Activated naive CD8-positive, alpha-beta T cell (primary cell): ENCODE measurements at regions not wholly inside any gene's neighbourhood (a gene's known extent, or its start where the extent isn't known, plus 50 kb on each side); places are given as distances from the start of the nearest gene placed in this dataset.

Source experiments
- H3K27ac Mint-ChIP-seq: one replicate; pipeline ENCODE4 v1.8.0; 2021; ENCODE audit warnings: mixed read lengths
- H3K27me3 Mint-ChIP-seq: one replicate; pipeline ENCODE4 v1.8.0; 2021; ENCODE audit warnings: mixed read lengths
- H3K36me3 Mint-ChIP-seq: one replicate; pipeline ENCODE4 v1.8.0; 2021; ENCODE audit warnings: mixed read lengths
- H3K4me1 Mint-ChIP-seq: one replicate; pipeline ENCODE4 v1.8.0; 2021; ENCODE audit warnings: low read depth, mixed read lengths
- H3K4me3 Mint-ChIP-seq: one replicate; pipeline ENCODE4 v1.8.0; 2021; ENCODE audit warnings: mild to moderate bottlenecking, mixed read lengths
- H3K9me3 Mint-ChIP-seq: one replicate; pipeline ENCODE4 v1.8.0; 2021; ENCODE audit warnings: low read depth, mixed read lengths

DNA sequence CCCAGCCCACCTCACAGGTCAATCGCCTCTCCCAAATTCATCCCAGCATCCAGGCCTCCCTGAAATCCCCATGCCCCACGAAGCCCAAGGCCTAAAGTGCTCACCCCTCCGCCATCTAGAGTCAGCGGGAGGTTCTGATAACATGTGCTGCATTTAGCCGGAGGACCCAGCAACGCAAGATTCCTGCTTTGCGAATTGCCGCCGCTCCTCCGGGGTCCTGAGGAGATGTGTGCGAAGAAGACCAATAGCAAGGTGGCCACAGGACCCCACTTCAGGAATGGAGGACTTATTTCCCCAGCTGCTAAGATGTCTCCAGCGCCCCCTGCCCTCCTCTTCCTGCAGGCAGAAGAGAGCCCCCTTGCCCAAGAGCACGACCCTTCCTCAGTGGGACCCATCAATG, 120.8 kb upstream of the GLI2 start:
- Mint-ChIP-seq H3K27me3 (no peaks in the 10 kb centered on the region), H3K4me1 (no peaks in the 10 kb centered on the region), H3K27ac (no peak overlapping the region), H3K9me3 (no peaks in the 10 kb centered on the region), H3K36me3 (no peaks in the 10 kb centered on the region), H3K4me3 (no peak overlapping the region)

DNA sequence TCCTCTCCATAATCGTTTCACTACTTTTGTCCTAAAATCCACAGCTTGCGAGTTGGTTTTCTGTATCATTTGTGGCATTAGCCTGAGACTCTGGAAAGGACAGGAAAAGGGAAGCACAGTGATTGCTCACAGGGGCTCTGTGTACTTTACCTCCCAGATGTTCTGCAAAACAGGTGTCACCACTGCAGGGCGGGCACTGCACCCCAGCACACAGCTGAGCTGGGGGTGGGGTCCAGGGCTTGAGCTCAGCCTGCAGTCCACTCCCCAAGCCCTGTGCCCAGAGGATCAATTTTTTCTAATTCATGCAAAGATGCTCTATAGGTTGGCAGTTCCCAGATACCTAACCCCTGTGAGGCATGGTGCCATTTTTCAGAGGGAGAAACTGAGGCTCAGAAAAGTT, 119.4 kb upstream of the GLI2 start:
- no peaks in the 10 kb centered on the region for H3K9me3 Mint-ChIP-seq
- no peak overlapping the region for H3K4me3 Mint-ChIP-seq
- no peaks in the 10 kb centered on the region for H3K4me1 Mint-ChIP-seq
- no peak overlapping the region for H3K27ac Mint-ChIP-seq
- H3K36me3 Mint-ChIP-seq = no peaks in the 10 kb centered on the region
- H3K27me3 Mint-ChIP-seq = no peaks in the 10 kb centered on the region

DNA sequence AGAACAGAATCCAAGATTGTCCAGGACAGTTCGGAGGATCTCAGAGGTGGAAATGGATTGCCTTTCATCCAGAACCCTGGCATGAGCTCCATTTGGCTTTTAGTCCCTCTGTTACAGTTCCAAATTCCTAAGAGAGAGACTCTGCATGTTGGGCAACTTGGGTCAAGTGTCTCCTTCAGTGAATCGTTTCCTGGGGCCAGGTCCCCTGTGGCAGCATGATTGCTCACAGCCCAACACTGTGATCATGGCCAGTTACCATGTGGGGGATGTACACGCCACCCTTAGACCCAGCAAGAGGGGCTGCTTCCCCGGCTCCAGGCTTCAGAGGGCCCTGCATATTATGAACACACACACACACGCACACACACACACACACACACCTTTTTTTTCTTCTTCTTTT, 118.6 kb upstream of the GLI2 start:
- no peaks in the 10 kb centered on the region for H3K4me1 Mint-ChIP-seq
- no peaks in the 10 kb centered on the region for H3K27me3 Mint-ChIP-seq
- no peak overlapping the region for H3K4me3 Mint-ChIP-seq
- H3K9me3 Mint-ChIP-seq = no peaks in the 10 kb centered on the region
- no peak overlapping the region for H3K27ac Mint-ChIP-seq
- no peaks in the 10 kb centered on the region for H3K36me3 Mint-ChIP-seq

DNA sequence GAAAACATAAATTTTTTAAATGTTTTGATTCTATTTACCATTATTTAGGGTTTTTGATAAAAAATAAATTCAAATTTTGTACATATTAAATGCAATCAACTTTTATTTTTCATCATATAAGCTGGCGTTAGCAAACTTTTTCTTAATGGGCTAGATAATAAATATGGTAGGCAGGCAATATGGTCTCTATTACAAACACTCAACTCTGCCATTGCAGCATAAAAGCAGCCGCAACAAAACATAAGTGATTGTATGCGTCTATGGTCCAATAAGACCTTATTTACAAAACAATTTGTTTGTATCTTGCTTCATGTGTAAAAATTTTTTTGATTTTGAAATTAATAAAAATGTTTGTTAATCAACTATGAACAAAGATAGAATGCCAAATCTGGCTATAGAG, 116.8 kb upstream of the GLI2 start:
- no peaks in the 10 kb centered on the region for H3K27me3 Mint-ChIP-seq
- H3K4me1 Mint-ChIP-seq = no peaks in the 10 kb centered on the region
- H3K36me3 Mint-ChIP-seq = no peaks in the 10 kb centered on the region
- H3K9me3 Mint-ChIP-seq = no peaks in the 10 kb centered on the region
- no peak overlapping the region for H3K27ac Mint-ChIP-seq
- H3K4me3 Mint-ChIP-seq = no peak overlapping the region

DNA sequence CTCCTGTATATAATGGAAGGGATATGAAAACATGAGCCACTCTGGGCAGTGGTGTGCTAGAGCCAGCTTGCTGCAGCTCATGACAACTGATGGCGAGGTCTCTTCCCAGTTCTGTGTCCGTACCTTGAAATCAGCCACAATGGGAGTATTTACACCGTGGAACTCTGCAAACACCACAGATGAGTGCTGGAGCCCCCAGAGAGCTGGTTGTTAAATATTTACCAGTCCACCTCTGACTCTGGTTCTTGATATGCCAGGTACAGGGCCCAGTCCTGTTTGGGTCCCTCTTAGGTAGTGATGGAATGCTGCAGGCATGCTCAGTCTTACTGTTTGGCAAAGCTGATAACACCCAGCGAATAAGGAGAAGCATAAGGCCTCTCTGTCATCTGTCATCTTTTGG, 116.1 kb upstream of the GLI2 start:
- no peaks in the 10 kb centered on the region for H3K4me1 Mint-ChIP-seq
- H3K36me3 Mint-ChIP-seq = no peaks in the 10 kb centered on the region
- H3K27ac Mint-ChIP-seq = no peak overlapping the region
- no peaks in the 10 kb centered on the region for H3K9me3 Mint-ChIP-seq
- H3K4me3 Mint-ChIP-seq = no peak overlapping the region
- no peaks in the 10 kb centered on the region for H3K27me3 Mint-ChIP-seq

DNA sequence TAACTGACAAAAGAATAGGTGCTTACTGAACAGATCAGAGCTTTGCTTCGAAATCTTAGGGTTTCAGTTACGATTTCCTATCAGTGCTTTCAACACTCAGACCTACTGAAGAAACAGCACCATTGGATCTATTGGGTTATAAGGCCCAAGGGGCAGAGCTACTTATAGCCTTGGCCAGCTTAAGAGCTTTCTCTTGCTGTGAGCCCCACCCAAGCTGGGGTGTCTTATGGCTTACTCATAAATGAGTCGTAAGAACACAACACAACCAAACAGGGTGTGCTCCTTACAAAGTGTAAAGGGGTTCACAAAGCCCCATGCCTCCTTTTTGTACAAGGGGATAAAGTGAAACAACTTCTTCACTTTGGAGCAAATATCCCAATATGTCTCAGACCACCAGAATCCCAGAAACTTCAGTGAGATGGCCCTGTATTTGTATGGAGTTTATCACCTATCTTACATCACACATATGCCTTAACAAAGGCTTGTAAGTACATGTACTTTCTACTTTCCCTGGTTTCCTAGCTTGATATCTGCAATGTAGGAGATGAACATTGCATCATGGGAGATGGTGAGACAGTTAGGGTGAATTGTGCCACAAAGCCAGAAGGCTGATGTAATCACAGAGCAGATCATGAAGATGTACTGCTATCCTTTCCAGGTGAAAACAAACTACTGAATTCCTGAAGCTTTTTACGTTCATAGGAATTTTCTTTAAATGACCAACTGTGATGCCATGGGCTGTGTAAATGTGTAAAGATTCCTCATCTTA, 115.5 kb upstream of the GLI2 start:
- Mint-ChIP-seq H3K36me3 (no peaks in the 10 kb centered on the region), H3K27me3 (no peaks in the 10 kb centered on the region), H3K27ac (no peak overlapping the region), H3K9me3 (no peaks in the 10 kb centered on the region), H3K4me1 (no peaks in the 10 kb centered on the region), H3K4me3 (no peak overlapping the region)

DNA sequence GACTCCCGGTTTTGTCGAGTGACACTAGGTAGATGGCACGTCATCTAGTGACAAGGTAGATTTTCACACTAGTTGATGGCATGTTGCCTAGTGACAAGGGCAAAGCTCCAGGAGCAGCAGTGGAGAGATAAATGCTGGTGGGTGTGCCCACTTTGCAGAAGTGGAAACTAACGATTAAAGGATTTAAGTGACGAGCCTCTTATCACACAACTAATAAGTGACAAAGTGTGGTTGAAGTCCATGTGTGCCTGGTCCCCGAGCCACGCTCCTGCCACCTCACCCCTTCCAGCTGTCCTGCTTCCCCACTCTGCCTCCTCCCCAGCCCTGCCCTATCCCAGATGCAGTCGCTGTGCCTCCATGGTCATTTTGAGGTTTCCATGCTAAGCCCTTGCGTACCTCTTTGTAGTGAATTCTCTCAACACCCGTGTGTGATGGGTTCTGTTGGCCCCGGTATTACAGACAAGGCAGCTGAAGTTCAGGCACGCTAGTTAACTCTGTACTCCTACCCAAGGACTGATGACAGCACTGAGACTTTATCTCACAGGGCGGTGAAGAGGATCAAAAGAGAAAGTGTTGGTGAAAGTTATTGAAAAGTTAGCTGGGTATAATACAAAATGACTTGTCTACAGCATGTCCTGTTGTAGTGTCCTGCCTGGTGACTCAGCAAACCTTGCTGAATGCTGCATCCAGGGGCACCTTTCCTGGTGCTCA, 113.4 kb upstream of the GLI2 start:
- peaks cover 6% of the 10 kb centered on the region for H3K27me3 Mint-ChIP-seq
- no peaks in the 10 kb centered on the region for H3K9me3 Mint-ChIP-seq
- no peak overlapping the region for H3K4me3 Mint-ChIP-seq
- no peak overlapping the region for H3K27ac Mint-ChIP-seq
- H3K4me1 Mint-ChIP-seq = no peaks in the 10 kb centered on the region
- no peaks in the 10 kb centered on the region for H3K36me3 Mint-ChIP-seq

DNA sequence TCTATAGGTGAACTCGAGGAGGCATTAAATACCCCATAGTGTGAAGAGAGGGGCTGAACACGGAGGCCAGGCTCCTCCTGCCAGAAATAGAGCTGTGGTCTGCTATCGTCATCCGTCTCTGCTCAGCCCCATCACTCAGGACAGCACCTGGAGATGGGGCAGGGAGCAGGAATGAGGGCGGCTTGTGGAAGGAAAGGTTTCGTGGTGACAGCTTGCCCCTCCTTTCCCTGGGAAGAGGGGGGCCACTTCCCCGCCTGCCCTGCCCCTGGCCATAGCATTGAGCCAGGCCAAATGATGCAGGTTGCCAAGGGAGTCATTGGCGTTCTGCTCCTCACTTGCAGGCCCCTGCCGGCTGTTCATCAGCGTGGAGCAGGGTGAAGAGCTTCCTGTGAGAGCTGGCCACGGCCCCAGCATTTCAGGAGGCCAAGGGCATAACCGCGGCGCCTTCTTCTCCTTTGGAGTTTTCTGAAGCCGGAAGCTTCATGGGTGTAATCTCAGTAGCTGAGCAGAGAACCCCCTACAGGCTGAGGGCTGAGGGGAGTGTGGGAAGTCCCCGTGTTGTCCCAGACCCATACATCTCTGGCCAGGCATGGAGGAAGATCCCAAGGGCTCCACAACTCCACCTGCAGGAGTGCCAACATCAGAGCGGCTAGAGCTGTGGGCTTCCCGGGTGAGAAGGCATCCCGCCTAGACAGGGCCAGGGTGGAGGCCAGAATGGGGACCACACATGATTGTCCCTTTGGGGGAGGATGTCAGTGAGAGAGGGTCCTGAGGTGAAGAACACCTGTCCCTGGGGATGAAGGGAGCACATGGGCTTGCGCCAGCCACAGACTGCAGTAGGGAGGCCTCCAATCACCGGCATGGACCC, 112.5 kb upstream of the GLI2 start:
- Mint-ChIP-seq H3K4me3 (no peak overlapping the region), H3K36me3 (no peaks in the 10 kb centered on the region), H3K9me3 (no peaks in the 10 kb centered on the region), H3K4me1 (no peaks in the 10 kb centered on the region), H3K27me3 (peaks cover 6% of the 10 kb centered on the region), H3K27ac (no peak overlapping the region)

DNA sequence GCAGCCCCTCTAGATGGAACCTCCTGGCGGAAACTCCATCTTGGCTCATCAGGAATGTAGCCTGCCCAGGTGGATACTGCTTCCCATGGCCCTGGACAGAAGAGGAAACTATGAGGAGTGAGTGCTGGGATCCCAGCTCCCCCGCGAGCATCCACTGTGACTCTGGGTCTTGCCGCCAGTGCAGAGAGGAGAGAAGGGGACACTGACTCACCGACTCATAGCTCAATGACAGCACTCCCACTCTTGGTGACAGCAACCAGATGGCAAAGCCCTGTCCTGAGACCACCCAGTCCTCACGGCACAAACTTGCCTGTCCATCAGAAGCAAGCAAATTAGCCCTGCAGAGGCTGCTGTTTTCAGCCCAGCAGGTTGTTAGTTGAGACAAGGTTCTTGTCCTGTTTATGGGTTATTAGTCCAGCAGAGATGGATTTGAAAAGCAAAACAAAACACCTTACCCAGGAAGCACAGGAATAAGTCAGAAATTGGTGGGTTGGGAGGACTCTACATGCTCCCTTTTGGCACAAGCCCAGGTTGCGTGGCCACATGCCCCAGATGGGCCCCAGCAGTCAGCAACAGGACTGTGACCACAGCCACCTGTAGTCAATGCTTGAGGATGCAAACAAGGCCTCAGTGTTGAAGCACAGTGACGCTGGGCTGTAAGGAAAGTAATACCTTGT, 111.5 kb upstream of the GLI2 start:
- H3K4me1 Mint-ChIP-seq = no peaks in the 10 kb centered on the region
- no peaks in the 10 kb centered on the region for H3K36me3 Mint-ChIP-seq
- H3K9me3 Mint-ChIP-seq = no peaks in the 10 kb centered on the region
- peaks cover 6% of the 10 kb centered on the region for H3K27me3 Mint-ChIP-seq
- H3K27ac Mint-ChIP-seq = no peak overlapping the region
- no peak overlapping the region for H3K4me3 Mint-ChIP-seq

DNA sequence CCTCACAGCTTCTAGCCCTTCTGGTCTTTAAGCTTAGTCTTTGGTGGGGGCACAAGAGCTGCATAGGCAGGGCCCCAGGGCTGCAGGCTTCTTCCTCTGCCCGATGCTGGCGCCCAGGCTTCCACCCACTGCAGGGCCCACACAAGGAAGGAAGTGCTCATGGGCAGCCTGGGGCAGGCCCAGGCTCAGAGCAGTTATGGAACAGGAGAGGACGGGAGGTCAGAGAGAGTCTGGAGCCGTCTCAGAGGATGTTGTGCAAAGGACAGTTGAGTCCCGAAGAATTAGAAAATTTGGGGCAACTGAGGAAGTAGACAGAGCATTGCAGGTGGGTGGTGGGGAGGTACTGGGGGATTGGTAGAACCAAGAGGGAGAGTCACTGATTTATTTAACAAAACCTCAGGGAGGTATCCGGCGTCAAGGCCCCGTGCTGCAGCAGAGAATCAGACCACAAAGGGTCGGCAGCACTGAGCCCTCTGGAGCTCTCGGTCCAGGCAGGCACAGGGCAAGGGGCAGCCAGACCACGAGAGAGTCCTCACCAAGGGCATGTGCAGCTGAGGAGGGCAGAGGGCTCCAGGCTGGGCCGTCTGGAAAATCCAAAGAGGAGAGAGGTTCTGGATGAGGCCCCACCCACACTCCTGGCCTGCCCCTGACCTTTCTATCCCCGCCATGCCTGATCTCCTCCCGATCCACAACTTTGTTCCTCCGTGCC, 110.8 kb upstream of the GLI2 start:
- Mint-ChIP-seq H3K4me3 (no peak overlapping the region), H3K4me1 (no peaks in the 10 kb centered on the region), H3K9me3 (no peaks in the 10 kb centered on the region), H3K27ac (no peak overlapping the region), H3K36me3 (no peaks in the 10 kb centered on the region), H3K27me3 (peaks cover 6% of the 10 kb centered on the region)

DNA sequence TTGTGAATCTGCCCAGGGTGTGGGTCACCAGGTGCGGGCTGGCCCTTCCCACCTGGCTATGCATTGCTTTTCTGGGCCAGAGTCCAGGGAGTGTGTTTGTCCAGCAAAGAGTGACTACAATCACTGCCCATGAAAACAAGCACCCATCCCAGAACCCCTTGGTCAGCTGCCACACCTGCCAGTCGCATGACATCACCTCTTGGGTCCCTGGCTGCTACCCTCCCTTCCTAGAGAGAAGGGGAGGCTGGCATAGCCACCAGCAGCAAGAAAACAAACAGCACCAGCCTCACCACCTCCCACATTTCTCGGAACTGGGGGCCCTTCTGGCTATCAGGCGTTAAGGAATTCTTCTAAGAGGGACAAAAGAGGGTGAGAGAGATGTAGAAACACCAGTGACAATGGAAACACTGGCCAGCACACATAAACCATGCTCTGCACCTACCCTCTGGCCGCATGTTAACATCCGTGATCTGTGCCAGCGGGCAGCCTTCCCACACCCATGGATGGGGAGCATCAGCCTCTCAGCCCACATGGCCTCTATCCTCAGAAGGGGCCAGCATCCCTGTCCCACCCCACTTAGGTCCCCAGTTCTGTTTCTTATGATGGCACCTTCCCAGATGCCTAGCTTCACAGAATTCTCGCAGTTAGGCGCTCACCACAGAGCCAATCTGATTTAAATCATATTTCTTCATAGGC, 109.7 kb upstream of the GLI2 start:
- H3K9me3 Mint-ChIP-seq = no peaks in the 10 kb centered on the region
- no peaks in the 10 kb centered on the region for H3K4me1 Mint-ChIP-seq
- peaks cover 6% of the 10 kb centered on the region for H3K27me3 Mint-ChIP-seq
- H3K4me3 Mint-ChIP-seq = no peak overlapping the region
- no peak overlapping the region for H3K27ac Mint-ChIP-seq
- H3K36me3 Mint-ChIP-seq = no peaks in the 10 kb centered on the region

DNA sequence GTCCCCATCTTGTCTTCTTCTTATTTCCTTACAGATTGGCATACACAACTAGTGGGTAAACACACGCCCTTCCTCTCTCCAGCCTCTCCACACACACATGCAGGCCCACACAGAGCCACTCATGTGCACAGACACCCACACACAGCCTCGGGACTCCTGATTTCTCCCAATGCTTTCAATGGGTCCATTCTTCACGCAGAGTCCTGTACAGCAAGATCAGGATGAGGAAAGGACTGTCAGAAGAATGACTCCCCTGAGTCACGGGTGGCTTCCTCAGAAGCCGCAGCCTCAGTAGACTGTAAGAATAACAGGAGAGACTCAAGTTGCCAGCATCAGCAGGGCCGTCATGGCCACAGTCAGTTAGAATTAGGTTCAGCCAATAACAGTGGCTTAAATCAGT, 109.1 kb upstream of the GLI2 start:
- Mint-ChIP-seq H3K27me3 (peaks cover 6% of the 10 kb centered on the region), H3K9me3 (no peaks in the 10 kb centered on the region), H3K36me3 (no peaks in the 10 kb centered on the region), H3K4me1 (no peaks in the 10 kb centered on the region), H3K4me3 (no peak overlapping the region), H3K27ac (no peak overlapping the region)

DNA sequence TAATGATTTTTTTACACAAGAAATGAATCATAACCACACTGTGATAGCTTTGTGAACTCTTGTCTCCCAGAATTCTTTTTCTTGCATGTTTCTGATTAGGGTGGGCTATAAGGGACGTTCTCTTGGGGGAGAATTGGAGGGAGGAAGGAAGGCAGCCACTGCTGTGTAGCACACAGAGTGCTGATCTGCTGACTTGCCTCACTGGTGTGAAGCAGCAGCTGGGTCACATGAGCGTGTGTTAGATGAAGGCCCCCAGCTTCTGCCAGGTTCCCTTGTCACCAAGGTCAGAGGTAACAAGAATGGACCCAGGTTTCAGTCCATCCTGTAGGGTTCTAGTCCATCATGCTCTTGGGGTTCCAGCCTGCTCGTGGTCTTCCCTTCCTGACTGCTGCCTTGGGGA, 107.4 kb upstream of the GLI2 start:
- Mint-ChIP-seq H3K4me3 (no peak overlapping the region), H3K9me3 (no peaks in the 10 kb centered on the region), H3K4me1 (no peaks in the 10 kb centered on the region), H3K27me3 (peaks cover 6% of the 10 kb centered on the region), H3K27ac (no peak overlapping the region), H3K36me3 (no peaks in the 10 kb centered on the region)
